ENCODE measurements at regions not wholly inside any gene's neighbourhood (a gene's known extent, or its start where the extent isn't known, plus 50 kb on each side); places are given as distances from the start of the nearest gene placed in this dataset.

GRCh38 chr6:12570461-12571030, 146.0 kb upstream of the PHACTR1 start:
- ATAC-seq (no peak), DNase-seq (ENCODE audit: low spot score) (no peak)
- no peaks in the 10 kb centered on the region for H3K27me3 Mint-ChIP-seq (ENCODE audit: low read depth)
- H3K27ac Mint-ChIP-seq: peak overlapping the region; percentile 15; the same call in 1 of the 2 replicates
- no peak for TF ChIP-seq ZNF219 (CRISPR knock-in tag; IDR thresholded peaks at IDR 0.05; ENCODE audit: borderline replicate concordance)
- H3K36me3 Mint-ChIP-seq: no peaks in the 10 kb centered on the region
- ChIA-PET CTCF (no interaction called here), POLR2A (no interaction called here)
- H3K4me3 Mint-ChIP-seq: no peak overlapping the region
- peaks cover 7% of the 10 kb centered on the region for H3K4me1 Mint-ChIP-seq
- peaks cover 10% of the 10 kb centered on the region; the same call in 1 of the 2 replicates for H3K9me3 Mint-ChIP-seq

GRCh38 chr6:12572896-12573827, 143.4 kb upstream of the PHACTR1 start:
- ChIA-PET POLR2A (no interaction called here), CTCF (no interaction called here)
- Mint-ChIP-seq H3K9me3 (no peaks in the 10 kb centered on the region), H3K4me3 (no peak overlapping the region), H3K36me3 (no peaks in the 10 kb centered on the region), H3K27me3 (ENCODE audit: low read depth) (no peaks in the 10 kb centered on the region), H3K27ac (no peak overlapping the region), H3K4me1 (peaks cover 11% of the 10 kb centered on the region)
- DNase-seq (ENCODE audit: low spot score): no peak
- no peak for TF ChIP-seq TP53 (CRISPR knock-in tag; IDR thresholded peaks at IDR 0.05)
- TF ChIP-seq ZNF263 (CRISPR knock-in tag; IDR thresholded peaks at IDR 0.05; ENCODE audit: low read depth): no peak
- TF ChIP-seq ZNF121 (CRISPR knock-in tag; IDR thresholded peaks at IDR 0.05): no peak
- no peak for TF ChIP-seq ZNF423 (CRISPR knock-in tag; IDR thresholded peaks at IDR 0.05)
- TF ChIP-seq STAT6 (CRISPR knock-in tag; conservative IDR thresholded peaks at IDR 0.05; ENCODE audit: low read depth): no peak
- TF ChIP-seq, protein P1, sequence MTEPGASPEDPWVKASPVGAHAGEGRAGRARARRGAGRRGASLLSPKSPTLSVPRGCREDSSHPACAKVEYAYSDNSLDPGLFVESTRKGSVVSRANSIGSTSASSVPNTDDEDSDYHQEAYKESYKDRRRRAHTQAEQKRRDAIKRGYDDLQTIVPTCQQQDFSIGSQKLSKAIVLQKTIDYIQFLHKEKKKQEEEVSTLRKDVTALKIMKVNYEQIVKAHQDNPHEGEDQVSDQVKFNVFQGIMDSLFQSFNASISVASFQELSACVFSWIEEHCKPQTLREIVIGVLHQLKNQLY (CRISPR knock-in tag; IDR thresholded peaks at IDR 0.05): no peak
- no peak for TF ChIP-seq TCF7 (CRISPR knock-in tag; IDR thresholded peaks at IDR 0.05; ENCODE audit: low read depth)
- no peak for TF ChIP-seq CTCF (IDR thresholded peaks at IDR 0.05)
- TF ChIP-seq, protein P2, sequence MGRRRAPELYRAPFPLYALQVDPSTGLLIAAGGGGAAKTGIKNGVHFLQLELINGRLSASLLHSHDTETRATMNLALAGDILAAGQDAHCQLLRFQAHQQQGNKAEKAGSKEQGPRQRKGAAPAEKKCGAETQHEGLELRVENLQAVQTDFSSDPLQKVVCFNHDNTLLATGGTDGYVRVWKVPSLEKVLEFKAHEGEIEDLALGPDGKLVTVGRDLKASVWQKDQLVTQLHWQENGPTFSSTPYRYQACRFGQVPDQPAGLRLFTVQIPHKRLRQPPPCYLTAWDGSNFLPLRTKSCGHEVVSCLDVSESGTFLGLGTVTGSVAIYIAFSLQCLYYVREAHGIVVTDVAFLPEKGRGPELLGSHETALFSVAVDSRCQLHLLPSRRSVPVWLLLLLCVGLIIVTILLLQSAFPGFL (CRISPR knock-in tag; IDR thresholded peaks at IDR 0.05; ENCODE audit: borderline replicate concordance): no peak
- no peak for TF ChIP-seq ELF4 (CRISPR knock-in tag; IDR thresholded peaks at IDR 0.05; ENCODE audit: low read depth)
- TF ChIP-seq ZNF532 (CRISPR knock-in tag; IDR thresholded peaks at IDR 0.05; ENCODE audit: borderline replicate concordance): no peak
- TF ChIP-seq ESRRA (CRISPR knock-in tag; IDR thresholded peaks at IDR 0.05; ENCODE audit: borderline replicate concordance): no peak
- TF ChIP-seq, protein P3, sequence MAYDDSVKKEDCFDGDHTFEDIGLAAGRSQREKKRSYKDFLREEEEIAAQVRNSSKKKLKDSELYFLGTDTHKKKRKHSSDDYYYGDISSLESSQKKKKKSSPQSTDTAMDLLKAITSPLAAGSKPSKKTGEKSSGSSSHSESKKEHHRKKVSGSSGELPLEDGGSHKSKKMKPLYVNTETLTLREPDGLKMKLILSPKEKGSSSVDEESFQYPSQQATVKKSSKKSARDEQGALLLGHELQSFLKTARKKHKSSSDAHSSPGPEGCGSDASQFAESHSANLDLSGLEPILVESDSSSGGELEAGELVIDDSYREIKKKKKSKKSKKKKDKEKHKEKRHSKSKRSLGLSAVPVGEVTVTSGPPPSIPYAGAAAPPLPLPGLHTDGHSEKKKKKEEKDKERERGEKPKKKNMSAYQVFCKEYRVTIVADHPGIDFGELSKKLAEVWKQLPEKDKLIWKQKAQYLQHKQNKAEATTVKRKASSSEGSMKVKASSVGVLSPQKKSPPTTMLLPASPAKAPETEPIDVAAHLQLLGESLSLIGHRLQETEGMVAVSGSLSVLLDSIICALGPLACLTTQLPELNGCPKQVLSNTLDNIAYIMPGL (CRISPR knock-in tag; IDR thresholded peaks at IDR 0.05): no peak
- peak; percentile 56 for ATAC-seq
